H1 (cell line): ENCODE measurements at regions not wholly inside any gene's neighbourhood (a gene's known extent, or its start where the extent isn't known, plus 50 kb on each side); places are given as distances from the start of the nearest gene placed in this dataset.

ENCODE experiments used
- CTCF ChIA-PET: fragments of 300-600 bp; sonication (Branson Sonifier 250); formaldehyde crosslinking; loops from one replicate; lab custom pipeline; 2021; ENCODE audit not compliant: partially characterized antibody; lab: Charles Lee
- POLR2A ChIA-PET: fragments of 300-600 bp; sonication (Branson Sonifier 250); formaldehyde crosslinking; loops from one replicate; lab custom pipeline; 2021; ENCODE audit warnings: inconsistent platforms; ENCODE audit not compliant: partially characterized antibody; lab: Charles Lee
- DNase-seq, 2 experiments: peaks; one replicate each; pipeline versions ENCODE4 v3.0.0 to v3.0.0-alpha.2; 2010 to 2022; ENCODE audit warnings: low spot score in 2 of 2, low read depth in 1 of 2, mixed read lengths in 1 of 2
- FAIRE-seq: peaks from 2 replicates; lab custom pipeline; 2011; peaks lifted over from hg19 to GRCh38; lab: Jason Lieb, UNC
- H2AFZ ChIP-seq: 2 replicates; pipeline ENCODE4 v1.8.1; 2012; ENCODE audit warnings: low read length, inconsistent platforms
- H2AK5ac ChIP-seq: 2 replicates; pipeline ENCODE4 v1.6.1; 2013; ENCODE audit warnings: low read depth, low read length
- H2BK120ac ChIP-seq: replicated peaks from 2 replicates; pipeline ENCODE3; 2013; ENCODE audit warnings: low read depth, low read length, inconsistent platforms
- H2BK12ac ChIP-seq: 2 replicates; pipeline ENCODE4 v1.6.1; 2013; ENCODE audit warnings: low read depth, low read length
- H2BK15ac ChIP-seq: 2 replicates; pipeline ENCODE4 v1.6.1; 2013; ENCODE audit warnings: low read length
- H2BK20ac ChIP-seq: 2 replicates; pipeline ENCODE4 v1.6.1; 2013; ENCODE audit warnings: low read length
- H2BK5ac ChIP-seq: 2 replicates; pipeline ENCODE4 v1.6.1; 2013; ENCODE audit warnings: low read depth, low read length
- H3K14ac ChIP-seq: 2 replicates; pipeline ENCODE4 v1.6.1; 2013; ENCODE audit warnings: inconsistent platforms; ENCODE audit not compliant: insufficient read length
- H3K18ac ChIP-seq: 2 replicates; pipeline ENCODE4 v1.6.1; 2013; ENCODE audit warnings: low read length; ENCODE audit errors: extremely low read depth
- H3K23ac ChIP-seq: 2 replicates; pipeline ENCODE4 v1.6.1; 2013; ENCODE audit warnings: inconsistent platforms; ENCODE audit not compliant: insufficient read length
- H3K23me2 ChIP-seq: 2 replicates; pipeline ENCODE4 v1.6.1; 2013; ENCODE audit warnings: low read depth, low read length
- H3K27ac ChIP-seq: 2 replicates; pipeline ENCODE4 v1.6.1; 2011; ENCODE audit warnings: low read depth, low read length, inconsistent platforms
- H3K27me3 ChIP-seq, 4 experiments: replicated peaks in 1 of 4; 1 replicate in 1 of 4; 2 replicates in 3 of 4; pipeline versions ENCODE4 v1.6.1 to v1.8.1; 2011 to 2013; ENCODE audit warnings: low read length in 3 of 4, mild to moderate bottlenecking in 3 of 4, inconsistent platforms in 2 of 4, mixed read lengths in 2 of 4, moderate library complexity in 1 of 4; ENCODE audit not compliant: control insufficient read depth in 3 of 4, insufficient read depth in 3 of 4; ENCODE audit errors: extremely low read depth in 1 of 4
- H3K36me3 ChIP-seq, 4 experiments: 2 replicates each; pipeline versions ENCODE4 v1.6.1 to v1.8.1; 2011 to 2013; ENCODE audit warnings: mild to moderate bottlenecking in 4 of 4, low read length in 3 of 4, moderate library complexity in 2 of 4, control low read depth in 1 of 4, inconsistent platforms in 1 of 4; ENCODE audit not compliant: insufficient read depth in 4 of 4, control insufficient read depth in 2 of 4
- H3K4ac ChIP-seq: replicated peaks from 2 replicates; pipeline ENCODE3; 2013; ENCODE audit warnings: low read length, low read depth, mixed read lengths, inconsistent platforms; ENCODE audit not compliant: insufficient read length
- H3K4me1 ChIP-seq, 4 experiments: replicated peaks in 1 of 4; 1 replicate in 1 of 4; 2 replicates in 3 of 4; pipeline versions ENCODE4 v1.6.1 to v1.8.1; 2011 to 2013; ENCODE audit warnings: low read length in 3 of 4, inconsistent platforms in 2 of 4, mixed read lengths in 1 of 4; ENCODE audit not compliant: insufficient read depth in 4 of 4, control insufficient read depth in 3 of 4
- H3K4me2 ChIP-seq, 2 experiments: 2 replicates each; pipeline versions ENCODE4 v1.6.1 to v1.8.1; 2011 to 2013; ENCODE audit warnings: low read depth in 2 of 2, low read length in 2 of 2, control low read depth in 1 of 2, inconsistent platforms in 1 of 2, mild to moderate bottlenecking in 1 of 2; ENCODE audit not compliant: insufficient read depth in 1 of 2
- H3K4me3 ChIP-seq, 4 experiments: fragments of 200-600, 300-600 bp in 1 of 4; sonication (generic), shearing (Covaris generic), sonication (Bioruptor Twin) in 1 of 4; 2 replicates each; pipeline versions ENCODE4 v1.5.1 to v1.8.1; 2011 to 2016; ENCODE audit warnings: low read length in 4 of 4, low read depth in 3 of 4, control low read depth in 2 of 4, inconsistent platforms in 2 of 4, mild to moderate bottlenecking in 2 of 4, mixed read lengths in 1 of 4, moderate library complexity in 1 of 4; ENCODE audit not compliant: insufficient read depth in 2 of 4; ENCODE audit errors: extremely low read depth in 1 of 4
- H3K56ac ChIP-seq: replicated peaks from 2 replicates; pipeline ENCODE3; 2013; ENCODE audit warnings: low read depth, mild to moderate bottlenecking, mixed read lengths, low read length, inconsistent platforms; ENCODE audit not compliant: insufficient read length
- H3K79me1 ChIP-seq: 2 replicates; pipeline ENCODE4 v1.6.1; 2013; ENCODE audit warnings: low read depth, low read length, control low read depth
- H3K79me2 ChIP-seq, 2 experiments: 2 replicates each; pipeline versions ENCODE4 v1.6.1 to v1.8.1; 2012 to 2013; ENCODE audit warnings: low read length in 2 of 2, mild to moderate bottlenecking in 2 of 2, inconsistent platforms in 1 of 2; ENCODE audit not compliant: insufficient read depth in 2 of 2, control insufficient read depth in 1 of 2
- H3K9ac ChIP-seq, 4 experiments: replicated peaks in 1 of 4; 1 replicate in 1 of 4; 2 replicates in 3 of 4; pipeline versions ENCODE4 v1.6.1 to v1.8.1; 2011 to 2013; ENCODE audit warnings: low read depth in 3 of 4, low read length in 3 of 4, control low read depth in 2 of 4, mild to moderate bottlenecking in 2 of 4, moderate library complexity in 2 of 4, inconsistent platforms in 1 of 4; ENCODE audit errors: extremely low read depth in 1 of 4
- H3K9me3 ChIP-seq, 2 experiments: 2 replicates each; pipeline versions ENCODE4 v1.6.1 to v1.8.1; 2012 to 2013; ENCODE audit warnings: mild to moderate bottlenecking in 2 of 2, moderate library complexity in 2 of 2, control low read depth in 1 of 2, inconsistent platforms in 1 of 2, low read depth in 1 of 2, low read length in 1 of 2, mixed read lengths in 1 of 2; ENCODE audit not compliant: insufficient read depth in 2 of 2
- H4K20me1 ChIP-seq, 2 experiments: replicated peaks in 1 of 2; 2 replicates each; pipeline versions ENCODE3 to v1.8.1; 2011 to 2013; ENCODE audit warnings: inconsistent platforms in 2 of 2, low read length in 2 of 2, mild to moderate bottlenecking in 1 of 2; ENCODE audit not compliant: insufficient read depth in 2 of 2, control insufficient read depth in 1 of 2
- H4K5ac ChIP-seq: 2 replicates; pipeline ENCODE4 v1.6.1; 2013; ENCODE audit warnings: low read length, low read depth, mixed read lengths, inconsistent platforms; ENCODE audit not compliant: insufficient read length
- H4K8ac ChIP-seq: 2 replicates; pipeline ENCODE4 v1.8.0; 2013; ENCODE audit warnings: mild to moderate bottlenecking, moderate library complexity, low read length, inconsistent platforms; ENCODE audit not compliant: insufficient read depth; ENCODE audit errors: extremely low read depth
- H4K91ac ChIP-seq: replicated peaks from 2 replicates; pipeline ENCODE3; 2013; ENCODE audit warnings: low read length, mixed read lengths, inconsistent platforms; ENCODE audit not compliant: insufficient read length
- CHD2 ChIP-seq: IDR thresholded peaks from 2 replicates; pipeline ENCODE4 v1.6.1; 2012; ENCODE audit warnings: low read length, improper control_type of control experiment
- EZH2 ChIP-seq: fragments of 200-600 bp; sonication (generic); IDR thresholded peaks from 2 replicates; pipeline ENCODE4 v1.7.1; 2012; ENCODE audit warnings: low read depth, mild to moderate bottlenecking, moderate library complexity, low read length, inconsistent platforms; ENCODE audit not compliant: severe bottlenecking
- GTF2F1 ChIP-seq: IDR thresholded peaks from 2 replicates; pipeline ENCODE4 v1.6.1; 2012; ENCODE audit warnings: low read depth, low read length, improper control_type of control experiment, borderline replicate concordance
- PHF8 ChIP-seq: fragments of 200-600 bp; sonication (generic); conservative IDR thresholded peaks from 2 replicates; pipeline ENCODE4 v1.7.1; 2012; ENCODE audit warnings: low read depth, mild to moderate bottlenecking, inconsistent platforms, low read length, moderate library complexity
- SP4 ChIP-seq: IDR thresholded peaks from 2 replicates; pipeline ENCODE4 v1.6.1; 2012; ENCODE audit warnings: low read length, inconsistent platforms
- SRF ChIP-seq: IDR thresholded peaks from 2 replicates; pipeline ENCODE4 v1.6.1; 2011; ENCODE audit warnings: mild to moderate bottlenecking, low read depth, low read length, moderate library complexity
- WGBS, 2 experiments: shearing (Covaris generic) in 1 of 2; methylation state at CpG; one replicate each; pipeline versions ENCODE4 v1.1.6 to v1.1.7; 2013 to 2015; ENCODE audit warnings: low lambda C conversion rate in 2 of 2, mixed read lengths in 2 of 2, inconsistent platforms in 1 of 2, low coverage in 1 of 2, missing lambda C conversion rate in 1 of 2; ENCODE audit not compliant: insufficient replicate concordance in 2 of 2, insufficient coverage in 1 of 2, insufficient read length in 1 of 2; ENCODE audit errors: extremely low coverage in 1 of 2, missing lambda C conversion rate in 1 of 2; 5-methylcytosine and 5-hydroxymethylcytosine counted together

- H2BK5ac ChIP-seq: no peak overlapping the region
- no peak overlapping the region for H3K4me3 ChIP-seq
- ChIA-PET POLR2A (no interaction called here), CTCF (interaction anchor here (0.7 kb wide), 1 partner anchor 980 kb away, joined by 4 read pairs; no protein-coding TSS in a partner anchor)
- no peak overlapping the region for H2AFZ ChIP-seq
- no peak overlapping the region for H3K14ac ChIP-seq
- no peak for DNase-seq
- H3K79me2 ChIP-seq: no peaks in the 10 kb centered on the region
- no peak overlapping the region for H3K4me2 ChIP-seq
- H3K4me1 ChIP-seq: no peaks in the 10 kb centered on the region
- no peak overlapping the region for H2BK20ac ChIP-seq
- H3K18ac ChIP-seq: no peak overlapping the region
- no peaks in the 10 kb centered on the region for H3K23me2 ChIP-seq
- no peak overlapping the region for H3K27ac ChIP-seq
- H3K36me3 ChIP-seq: no peaks in the 10 kb centered on the region
- 90% methylated on average over 1 of the region's 1 CpG; no CpG with 5 or more reads in 1 of the 2 experiments for WGBS, 2 experiments
- no peak overlapping the region for H4K91ac ChIP-seq
- H4K8ac ChIP-seq: no peak overlapping the region
- no peak overlapping the region for H3K4ac ChIP-seq
- no peak for FAIRE-seq
- H2BK15ac ChIP-seq: no peak overlapping the region
- H3K9me3 ChIP-seq: no peaks in the 10 kb centered on the region
- H2AK5ac ChIP-seq: no peak overlapping the region
- H3K23ac ChIP-seq: no peak overlapping the region
- no peak overlapping the region for H3K56ac ChIP-seq
- TF ChIP-seq CHD2 (no peak), EZH2 (no peak), SRF (no peak), GTF2F1 (no peak), SP4 (no peak), PHF8 (no peak)
- TF ChIP-seq, all 59 proteins: peak for 0
- H3K27me3 ChIP-seq: no peaks in the 10 kb centered on the region
- H4K5ac ChIP-seq: no peak overlapping the region
- H3K9ac ChIP-seq: no peak overlapping the region
- no peak overlapping the region for H2BK12ac ChIP-seq
- no peaks in the 10 kb centered on the region for H3K79me1 ChIP-seq
- no peaks in the 10 kb centered on the region for H4K20me1 ChIP-seq
- no peak overlapping the region for H2BK120ac ChIP-seq
Observed at GRCh38 chr6:9204171-9204570, 768.8 kb upstream of the SLC35B3 start.
